Stimulated activated effector memory CD8-positive, alpha-beta T cell treated with anti-CD3 and anti-CD28 coated beads, Interleukin-12 subunit alpha, Interleukin-12 subunit beta, amount 100 ng/mL, for 72 hours (primary cell): ENCODE measurements at regions not wholly inside any gene's neighbourhood (a gene's known extent, or its start where the extent isn't known, plus 50 kb on each side); places are given as distances from the start of the nearest gene placed in this dataset.

Experiments used
- ATAC-seq: fragments of 150-1000 bp; cut with Tn5 transposase; 2 replicates; pipeline ENCODE4 v1.10.0; 2021
- DNase-seq, 2 donors: peaks; one replicate each; pipeline ENCODE4 v3.0.0; 2021 to 2022; ENCODE audit warnings: low spot score in 2 of 2
- H3K27ac Mint-ChIP-seq: one replicate; pipeline ENCODE4 v1.8.0; 2022; ENCODE audit warnings: mild to moderate bottlenecking, mixed read lengths
- H3K36me3 Mint-ChIP-seq: one replicate; pipeline ENCODE4 v1.8.0; 2022; ENCODE audit warnings: mild to moderate bottlenecking, mixed read lengths
- H3K4me1 Mint-ChIP-seq: one replicate; pipeline ENCODE4 v1.8.0; 2022; ENCODE audit warnings: mixed read lengths
- H3K4me3 Mint-ChIP-seq: one replicate; pipeline ENCODE4 v1.8.0; 2022; ENCODE audit warnings: mild to moderate bottlenecking, mixed read lengths
- H3K9me3 Mint-ChIP-seq: one replicate; pipeline ENCODE4 v1.8.0; 2022; ENCODE audit warnings: mixed read lengths

DNA sequence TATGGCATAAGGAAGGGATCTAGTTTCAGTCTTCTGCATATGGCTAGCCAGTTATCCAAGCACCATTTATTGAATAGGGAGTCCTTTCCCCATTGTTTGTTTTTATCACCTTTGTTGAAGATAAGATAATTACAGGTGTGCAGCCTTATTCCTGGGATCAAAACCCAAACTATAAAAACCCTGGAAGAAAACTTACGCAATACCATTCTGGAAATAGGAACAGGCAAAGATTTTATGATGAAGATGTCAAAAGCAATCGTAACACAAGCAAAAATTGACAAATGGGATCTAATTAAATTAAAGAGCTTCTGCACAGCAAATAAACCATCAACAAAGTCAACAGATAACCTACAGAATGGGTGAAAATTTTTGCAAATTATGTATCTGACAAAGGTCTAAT lies 128.5 kb upstream of the DCN start:
- H3K4me3 Mint-ChIP-seq = no peak overlapping the region
- peaks cover 3% of the 10 kb centered on the region for H3K9me3 Mint-ChIP-seq
- no peaks in the 10 kb centered on the region for H3K36me3 Mint-ChIP-seq
- DNase-seq (no peak), ATAC-seq (no peak)
- H3K4me1 Mint-ChIP-seq = no peaks in the 10 kb centered on the region
- H3K27ac Mint-ChIP-seq = no peak overlapping the region

DNA sequence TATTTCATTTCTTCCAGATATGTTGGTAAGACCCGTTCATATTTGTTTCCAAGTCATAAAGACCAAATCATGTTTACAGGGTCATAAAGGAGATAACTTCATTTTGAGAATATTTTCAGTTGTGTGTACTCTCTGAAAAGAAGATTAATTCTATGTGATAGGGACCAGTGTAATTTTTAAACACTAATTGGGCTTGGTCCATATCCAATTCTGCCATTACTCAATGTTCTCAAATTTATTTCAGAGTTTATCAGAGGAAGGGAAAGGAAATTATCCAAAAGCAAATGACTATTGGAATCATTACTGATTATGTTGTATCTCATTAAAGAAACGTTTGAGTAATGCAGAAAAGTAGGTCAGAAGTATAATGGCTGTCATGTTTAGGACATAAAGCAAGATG lies 126.8 kb upstream of the DCN start:
- H3K4me3 Mint-ChIP-seq = no peak overlapping the region
- no peak for ATAC-seq

DNA sequence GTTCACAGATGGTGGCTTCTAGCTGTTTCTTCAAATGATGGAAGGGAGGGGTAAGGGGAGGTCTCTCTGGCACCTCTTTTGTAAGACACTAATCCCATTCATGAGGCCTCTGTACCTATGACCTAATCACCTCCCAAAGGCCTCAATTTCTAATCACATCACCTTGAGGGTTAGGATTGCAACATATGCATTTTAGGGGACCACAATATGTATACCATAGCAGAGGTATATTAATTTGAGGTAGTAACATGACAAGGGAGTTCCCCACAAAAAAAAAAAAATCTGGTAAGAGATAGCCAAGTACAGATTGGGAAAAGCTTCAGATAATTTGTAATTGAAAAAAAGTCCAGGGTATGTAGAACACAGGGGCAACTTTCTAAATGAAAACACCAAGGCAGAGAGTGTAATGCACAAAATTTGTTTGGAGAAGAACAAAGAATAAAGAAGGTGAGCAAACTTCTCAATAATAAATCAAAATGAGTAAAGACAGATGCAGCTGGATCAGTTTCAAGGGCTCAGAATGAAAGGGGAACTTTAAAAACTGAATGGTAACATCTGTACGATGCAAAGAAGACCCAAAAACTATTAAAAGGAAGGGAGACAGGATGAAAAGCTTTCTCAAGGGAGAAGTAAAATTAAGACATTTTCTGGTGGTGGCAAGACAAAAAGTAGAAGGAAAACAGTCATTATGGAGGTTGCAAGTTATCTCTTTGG lies 125.5 kb upstream of the DCN start:
- H3K4me3 Mint-ChIP-seq = no peak overlapping the region

More for the DNA sequence above, 126.8 kb upstream of the DCN start:
- no peaks in the 10 kb centered on the region for H3K9me3 Mint-ChIP-seq
- DNase-seq = no peak
- no peaks in the 10 kb centered on the region for H3K4me1 Mint-ChIP-seq
- no peaks in the 10 kb centered on the region for H3K36me3 Mint-ChIP-seq
- H3K27ac Mint-ChIP-seq = no peak overlapping the region

DNA sequence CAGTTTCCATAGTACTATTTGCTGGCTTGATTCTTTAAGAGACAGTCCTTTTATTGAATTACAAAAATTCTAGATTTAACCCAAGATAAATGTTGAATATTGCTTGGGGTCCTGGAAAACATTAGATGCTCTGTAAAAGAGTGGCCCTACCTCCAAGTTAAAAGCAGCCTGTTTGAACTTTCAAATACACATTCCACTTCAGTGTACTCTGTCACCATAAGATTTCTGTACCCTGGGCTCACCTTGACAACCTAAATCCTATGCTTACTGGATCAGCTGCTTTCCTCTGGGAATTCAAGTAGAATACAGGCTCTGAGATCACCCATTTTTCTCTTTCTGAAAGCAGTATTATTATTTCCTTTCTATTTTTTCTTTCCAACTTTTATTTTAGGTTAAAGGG lies 107.7 kb upstream of the DCN start:
- no peaks in the 10 kb centered on the region for H3K9me3 Mint-ChIP-seq
- ATAC-seq = no peak
- H3K27ac Mint-ChIP-seq = no peak overlapping the region

More for the DNA sequence above, 125.5 kb upstream of the DCN start:
- H3K36me3 Mint-ChIP-seq = no peaks in the 10 kb centered on the region
- H3K27ac Mint-ChIP-seq = no peak overlapping the region
- H3K4me1 Mint-ChIP-seq = no peaks in the 10 kb centered on the region
- DNase-seq (no peak), ATAC-seq (no peak)
- H3K9me3 Mint-ChIP-seq = no peaks in the 10 kb centered on the region

DNA sequence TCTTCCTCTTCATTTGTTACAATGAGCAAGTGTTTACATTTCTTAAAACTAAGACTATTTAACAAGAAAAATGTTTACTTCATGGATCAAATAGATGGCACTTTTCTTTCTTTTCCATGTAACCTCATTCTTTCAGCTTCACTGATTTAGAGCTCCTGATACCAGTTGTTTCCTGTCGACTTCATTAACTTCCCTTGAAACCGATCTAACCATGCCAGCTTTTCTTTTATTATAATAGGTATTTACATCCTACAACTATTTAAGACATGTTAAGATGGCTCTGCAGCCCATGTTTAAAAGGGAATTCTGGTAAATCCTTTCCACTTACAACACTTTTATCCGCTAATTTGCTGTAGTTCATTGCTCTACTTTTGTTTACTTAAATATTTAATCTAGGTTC lies 107.3 kb upstream of the DCN start:
- H3K27ac Mint-ChIP-seq = no peak overlapping the region
- H3K4me1 Mint-ChIP-seq = no peaks in the 10 kb centered on the region
- no peak overlapping the region for H3K4me3 Mint-ChIP-seq
- H3K36me3 Mint-ChIP-seq = no peaks in the 10 kb centered on the region
- no peaks in the 10 kb centered on the region for H3K9me3 Mint-ChIP-seq
- DNase-seq (no peak), ATAC-seq (no peak)

More for the DNA sequence above, 107.7 kb upstream of the DCN start:
- no peak overlapping the region for H3K4me3 Mint-ChIP-seq
- no peaks in the 10 kb centered on the region for H3K4me1 Mint-ChIP-seq
- H3K36me3 Mint-ChIP-seq = no peaks in the 10 kb centered on the region
- no peak for DNase-seq

DNA sequence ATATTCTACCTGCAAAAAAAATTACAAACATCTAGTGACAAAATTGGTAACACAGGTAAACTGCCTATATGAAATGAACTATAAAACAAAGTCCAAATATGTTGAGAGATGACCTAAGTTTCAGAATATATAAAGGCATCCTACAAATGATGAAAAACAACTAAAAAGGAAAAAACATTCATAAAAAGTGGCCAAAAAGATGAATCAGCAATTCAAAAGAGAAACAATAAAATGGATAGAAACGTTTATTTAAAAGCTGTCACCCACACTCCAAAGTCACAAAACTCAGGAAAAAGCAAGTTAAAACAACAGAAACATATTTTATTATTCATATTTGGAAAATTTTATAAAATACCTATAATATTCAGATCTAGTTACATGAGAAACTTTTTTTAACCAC lies 106.5 kb upstream of the DCN start:
- Mint-ChIP-seq H3K27ac (no peak overlapping the region), H3K36me3 (no peaks in the 10 kb centered on the region), H3K4me3 (no peak overlapping the region), H3K4me1 (no peaks in the 10 kb centered on the region), H3K9me3 (no peaks in the 10 kb centered on the region)
- no peak for ATAC-seq
- DNase-seq = no peak

DNA sequence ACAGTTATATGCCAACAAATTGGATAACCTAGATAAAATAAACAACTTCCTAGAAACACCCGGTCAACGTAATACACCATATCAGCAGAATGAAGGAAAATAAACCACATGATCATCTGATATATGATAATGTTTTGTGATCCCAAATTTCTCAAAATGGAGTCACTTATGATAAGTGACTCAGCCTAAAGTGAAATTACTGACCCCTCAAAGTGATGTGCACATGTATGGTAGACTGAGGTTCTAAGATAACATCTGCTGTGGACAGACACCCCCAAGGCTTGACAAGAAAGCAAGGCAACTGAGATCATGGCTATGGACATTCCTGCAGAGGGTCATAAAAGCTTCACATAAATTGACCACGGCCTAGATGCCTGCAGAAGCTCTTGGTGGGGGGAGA lies 105.1 kb upstream of the DCN start:
- ATAC-seq = no peak
- H3K27ac Mint-ChIP-seq = no peak overlapping the region

DNA sequence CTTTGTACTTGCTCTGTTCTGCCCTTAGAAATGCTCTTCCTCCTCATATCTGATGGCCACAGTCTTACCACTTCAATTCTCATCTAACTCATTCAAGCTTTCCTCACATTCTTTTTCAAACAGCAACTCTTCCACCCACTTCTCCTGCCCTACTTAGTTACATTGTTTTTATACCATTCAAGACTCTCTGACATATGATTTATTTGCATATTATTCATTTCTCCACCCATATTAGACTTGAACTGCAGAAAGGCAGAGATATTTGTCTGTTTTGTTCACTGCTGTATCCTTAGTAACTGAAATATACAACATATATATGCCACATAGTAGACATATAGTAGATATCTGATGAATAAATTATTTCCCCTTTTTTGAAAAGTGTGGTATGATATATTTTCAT lies 95.5 kb upstream of the DCN start:
- Mint-ChIP-seq H3K4me3 (no peak overlapping the region), H3K36me3 (no peaks in the 10 kb centered on the region), H3K4me1 (no peaks in the 10 kb centered on the region), H3K9me3 (no peaks in the 10 kb centered on the region), H3K27ac (no peak overlapping the region)
- no peak for DNase-seq
- ATAC-seq = no peak

More for the DNA sequence above, 105.1 kb upstream of the DCN start:
- no peak for DNase-seq
- Mint-ChIP-seq H3K36me3 (no peaks in the 10 kb centered on the region), H3K4me3 (no peak overlapping the region), H3K9me3 (no peaks in the 10 kb centered on the region), H3K4me1 (no peaks in the 10 kb centered on the region)

DNA sequence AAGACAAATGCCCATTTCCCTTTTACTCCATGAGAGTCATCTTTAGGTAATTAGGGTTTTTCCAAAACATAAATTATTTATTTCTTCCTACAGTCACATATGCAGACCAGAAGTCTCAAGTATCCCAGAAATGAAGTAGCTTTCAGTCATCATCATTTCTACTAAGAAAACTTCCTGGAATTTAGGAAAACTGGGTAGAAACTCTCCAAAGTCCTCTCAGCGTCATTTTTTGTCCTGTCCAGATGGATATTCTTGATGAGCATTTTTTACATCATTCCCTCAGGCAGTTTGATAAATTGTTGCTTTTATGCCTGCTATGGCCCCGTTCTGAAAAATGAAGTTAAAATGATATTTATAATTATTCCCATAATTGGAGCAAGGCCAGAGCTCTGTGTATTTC lies 93.9 kb upstream of the DCN start:
- DNase-seq = no peak
- Mint-ChIP-seq H3K4me1 (no peaks in the 10 kb centered on the region), H3K4me3 (no peak overlapping the region), H3K27ac (no peak overlapping the region), H3K36me3 (no peaks in the 10 kb centered on the region), H3K9me3 (no peaks in the 10 kb centered on the region)
- ATAC-seq = no peak

DNA sequence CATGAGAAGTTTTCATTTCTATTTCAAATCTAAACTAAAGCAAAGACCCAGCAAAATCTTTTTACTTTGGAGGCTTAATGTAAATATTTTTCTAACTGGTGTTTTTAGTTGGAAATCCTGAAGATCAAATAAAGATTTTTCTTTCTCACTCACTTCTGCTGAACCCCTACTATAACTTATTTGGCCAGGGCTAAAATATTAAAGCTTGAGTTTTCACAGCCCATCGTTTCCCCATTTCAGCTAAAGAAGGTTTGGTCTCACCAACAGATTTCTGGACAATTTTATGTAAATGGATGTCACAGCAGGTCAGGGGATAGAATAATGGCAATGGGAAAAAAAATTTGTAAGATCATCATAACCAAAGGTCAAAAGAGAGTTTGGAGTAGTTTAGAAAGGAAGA lies 92.7 kb upstream of the DCN start:
- H3K9me3 Mint-ChIP-seq = no peaks in the 10 kb centered on the region
- no peaks in the 10 kb centered on the region for H3K36me3 Mint-ChIP-seq
- ATAC-seq = no peak
- H3K27ac Mint-ChIP-seq = no peak overlapping the region
- no peak for DNase-seq
- no peak overlapping the region for H3K4me3 Mint-ChIP-seq
- no peaks in the 10 kb centered on the region for H3K4me1 Mint-ChIP-seq

DNA sequence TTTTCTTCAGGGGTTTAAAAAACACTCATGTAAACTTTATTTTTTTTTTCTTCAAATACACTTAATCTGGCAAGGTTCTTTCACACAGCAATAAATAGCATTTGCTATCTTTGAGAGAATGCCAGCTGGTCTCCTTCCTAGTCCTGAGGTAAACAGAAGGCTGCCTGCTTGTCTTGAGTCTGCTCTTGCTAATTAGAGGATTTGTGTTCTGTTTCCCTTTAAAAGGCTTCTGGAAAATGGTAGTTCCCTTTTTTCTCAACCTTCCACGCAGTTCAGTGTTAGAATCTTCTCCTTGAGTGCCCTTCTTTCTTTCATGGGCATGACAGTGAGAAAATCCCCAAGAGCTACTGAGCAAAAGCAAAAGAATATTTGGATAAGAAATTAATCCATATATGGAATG lies 92.3 kb upstream of the DCN start:
- no peak for DNase-seq

DNA sequence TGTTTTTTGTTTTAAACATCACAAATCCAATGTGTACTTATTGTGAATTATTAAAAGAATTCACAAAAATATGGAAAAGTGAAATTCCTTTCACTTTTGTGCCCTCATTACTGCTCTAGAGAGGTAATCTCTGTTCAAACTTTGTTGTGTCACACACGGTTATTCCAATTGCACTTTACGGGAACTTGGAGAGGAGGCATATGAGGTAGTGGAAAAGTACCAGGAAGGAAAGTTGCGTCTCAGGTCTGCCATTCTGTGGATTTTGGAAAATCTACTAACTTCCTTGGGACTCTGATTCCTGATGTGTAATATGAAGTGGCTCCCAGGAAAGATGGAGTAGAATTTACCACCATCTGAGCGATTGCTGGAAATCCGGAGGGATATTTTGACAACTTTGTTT lies 90.9 kb upstream of the DCN start:
- no peaks in the 10 kb centered on the region for H3K36me3 Mint-ChIP-seq
- no peak overlapping the region for H3K27ac Mint-ChIP-seq
- DNase-seq (no peak), ATAC-seq (no peak)
- no peaks in the 10 kb centered on the region for H3K4me1 Mint-ChIP-seq
- no peaks in the 10 kb centered on the region for H3K9me3 Mint-ChIP-seq
- H3K4me3 Mint-ChIP-seq = no peak overlapping the region

More for the DNA sequence above, 92.3 kb upstream of the DCN start:
- no peak overlapping the region for H3K27ac Mint-ChIP-seq
- H3K36me3 Mint-ChIP-seq = no peaks in the 10 kb centered on the region
- no peaks in the 10 kb centered on the region for H3K9me3 Mint-ChIP-seq
- no peaks in the 10 kb centered on the region for H3K4me1 Mint-ChIP-seq
- no peak overlapping the region for H3K4me3 Mint-ChIP-seq
- no peak for ATAC-seq

DNA sequence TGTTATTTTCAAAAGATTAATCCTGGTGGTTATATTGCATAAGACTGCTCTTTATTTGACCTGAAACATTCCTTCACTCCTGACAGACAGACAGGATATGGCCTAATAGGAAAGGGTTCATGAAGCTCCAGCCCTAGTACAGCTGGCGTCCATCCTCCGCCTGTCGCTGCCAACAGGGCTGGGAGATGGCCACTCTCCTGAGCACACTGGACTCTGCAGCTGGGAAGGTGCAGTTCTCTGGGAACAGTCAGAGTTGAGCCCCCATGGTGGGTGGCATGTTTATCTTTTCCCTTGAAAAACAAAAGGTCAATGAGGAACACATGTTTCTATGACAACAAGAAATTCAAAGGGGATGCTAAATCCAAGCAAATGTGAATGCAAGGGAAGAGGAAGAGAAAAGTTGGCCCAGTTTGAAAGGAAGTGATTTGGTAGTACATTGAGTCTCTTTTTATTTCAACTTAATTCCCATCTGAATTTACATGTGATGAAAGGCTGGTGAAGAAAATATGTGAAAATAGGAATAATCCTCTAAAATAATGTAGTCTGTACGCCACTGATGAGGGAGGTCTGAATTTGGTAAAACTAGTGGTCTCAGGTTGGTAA lies 89.9 kb upstream of the DCN start:
- no peaks in the 10 kb centered on the region for H3K9me3 Mint-ChIP-seq
- no peak for DNase-seq
- ATAC-seq = no peak
- H3K4me3 Mint-ChIP-seq = no peak overlapping the region
- no peak overlapping the region for H3K27ac Mint-ChIP-seq
- no peaks in the 10 kb centered on the region for H3K36me3 Mint-ChIP-seq
- H3K4me1 Mint-ChIP-seq = no peaks in the 10 kb centered on the region

DNA sequence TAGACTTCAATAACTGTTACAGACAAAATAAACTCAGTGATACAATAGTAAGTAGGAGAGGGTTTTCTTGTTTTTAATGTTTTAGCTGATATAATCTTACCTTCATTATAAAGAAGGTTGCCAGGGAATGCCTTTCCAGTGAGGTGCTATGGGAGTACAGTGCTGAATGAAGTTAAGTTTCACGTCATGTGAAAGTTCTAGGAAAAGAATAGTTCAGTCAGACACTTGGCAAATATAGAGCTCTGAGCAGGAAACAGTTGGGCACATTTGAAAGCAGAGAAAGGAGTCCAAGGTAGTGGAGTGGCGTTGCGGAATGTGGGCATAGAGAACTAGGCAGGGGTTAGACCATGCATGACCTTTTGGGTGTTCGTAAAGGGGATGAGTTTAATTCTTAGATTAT lies 88.6 kb upstream of the DCN start:
- no peak for ATAC-seq
- Mint-ChIP-seq H3K36me3 (no peaks in the 10 kb centered on the region), H3K4me1 (no peaks in the 10 kb centered on the region), H3K9me3 (no peaks in the 10 kb centered on the region), H3K27ac (no peak overlapping the region), H3K4me3 (no peak overlapping the region)
- no peak for DNase-seq

DNA sequence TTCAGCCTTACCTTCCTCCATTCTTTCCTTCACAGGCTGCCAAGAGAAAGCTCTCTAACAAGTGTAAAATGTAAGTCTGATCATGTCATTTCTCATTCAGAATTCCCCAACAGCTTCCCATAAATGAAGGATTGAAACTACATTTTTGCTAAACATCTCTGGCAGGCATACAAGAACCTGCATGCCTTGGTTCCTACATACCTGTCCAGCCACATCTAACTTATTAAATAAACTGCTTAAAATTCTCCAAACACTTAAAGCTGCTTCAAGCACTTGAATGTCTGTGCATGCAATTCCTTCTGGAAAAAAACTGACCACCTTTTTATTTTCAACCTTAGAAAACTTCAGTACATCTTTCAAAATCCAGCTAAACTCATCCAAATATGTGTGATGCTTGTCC lies 84.4 kb upstream of the DCN start:
- H3K27ac Mint-ChIP-seq = no peak overlapping the region
- H3K36me3 Mint-ChIP-seq = no peaks in the 10 kb centered on the region
- no peak overlapping the region for H3K4me3 Mint-ChIP-seq
- ATAC-seq (no peak), DNase-seq (no peak)
- no peaks in the 10 kb centered on the region for H3K4me1 Mint-ChIP-seq
- no peaks in the 10 kb centered on the region for H3K9me3 Mint-ChIP-seq

DNA sequence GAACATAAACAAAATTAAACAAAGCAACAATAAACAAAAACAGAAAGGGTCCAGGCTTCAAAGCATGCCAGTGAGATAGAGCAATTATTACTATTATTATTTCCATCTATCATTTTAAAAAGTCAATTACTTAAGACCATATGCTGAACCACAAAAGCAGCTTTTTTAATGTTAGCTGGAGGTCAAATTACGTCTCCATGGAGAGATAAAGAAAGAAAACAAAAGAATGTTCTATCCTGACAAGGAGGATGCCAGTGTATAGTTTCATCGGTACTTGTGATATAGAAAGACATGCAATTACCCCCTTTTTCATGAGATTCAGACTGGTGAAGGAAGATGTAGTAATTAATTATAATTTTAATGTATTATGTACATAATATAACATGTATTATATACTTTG lies 81.6 kb upstream of the DCN start:
- no peaks in the 10 kb centered on the region for H3K4me1 Mint-ChIP-seq
- no peaks in the 10 kb centered on the region for H3K36me3 Mint-ChIP-seq

More for the DNA sequence above, 81.6 kb upstream of the DCN start:
- Mint-ChIP-seq H3K9me3 (no peaks in the 10 kb centered on the region), H3K4me3 (no peak overlapping the region), H3K27ac (no peak overlapping the region)
- ATAC-seq (no peak), DNase-seq (no peak)
